Cardiac muscle cell (in vitro differentiated cells and primary cell): ENCODE measurements at regions not wholly inside any gene's neighbourhood (a gene's known extent, or its start where the extent isn't known, plus 50 kb on each side); places are given as distances from the start of the nearest gene placed in this dataset.

Experiments
- DNase-seq, 2 donors: peaks; one replicate each; pipeline versions ENCODE4 v3.0.0 to v3.0.0-alpha.2; 2010 to 2017; ENCODE audit warnings: low read depth in 1 of 2, low spot score in 1 of 2
- H3K27ac ChIP-seq: fragments of 200-600 bp; sonication (generic); 2 replicates; pipeline ENCODE4 v1.5.1; 2016
- H3K27me3 ChIP-seq: fragments of 200-600 bp; sonication (generic); 2 replicates; pipeline ENCODE4 v1.6.0; 2016; ENCODE audit warnings: control low read depth
- H3K36me3 ChIP-seq: fragments of 200-600 bp; sonication (generic); 2 replicates; pipeline ENCODE4 v1.5.1; 2016; ENCODE audit warnings: control low read depth
- H3K4me1 ChIP-seq: fragments of 200-600 bp; sonication (generic); 2 replicates; pipeline ENCODE4 v1.8.1; 2017; ENCODE audit warnings: low read depth, mild to moderate bottlenecking, mixed run types
- H3K4me3 ChIP-seq: fragments of 200-600 bp; sonication (generic); 2 replicates; pipeline ENCODE4 v1.5.1; 2016; ENCODE audit warnings: mild to moderate bottlenecking
- H3K9me3 ChIP-seq: fragments of 200-600 bp; sonication (generic); 2 replicates; pipeline ENCODE4 v1.5.1; 2017; ENCODE audit warnings: low read depth, mild to moderate bottlenecking, control low read depth
- TF ChIP-seq, protein P1 (sequence below): IDR thresholded peaks from 2 replicates; pipeline ENCODE4 v1.5.1; 2012; ENCODE audit warnings: low read depth, mild to moderate bottlenecking, low read length

DNA sequence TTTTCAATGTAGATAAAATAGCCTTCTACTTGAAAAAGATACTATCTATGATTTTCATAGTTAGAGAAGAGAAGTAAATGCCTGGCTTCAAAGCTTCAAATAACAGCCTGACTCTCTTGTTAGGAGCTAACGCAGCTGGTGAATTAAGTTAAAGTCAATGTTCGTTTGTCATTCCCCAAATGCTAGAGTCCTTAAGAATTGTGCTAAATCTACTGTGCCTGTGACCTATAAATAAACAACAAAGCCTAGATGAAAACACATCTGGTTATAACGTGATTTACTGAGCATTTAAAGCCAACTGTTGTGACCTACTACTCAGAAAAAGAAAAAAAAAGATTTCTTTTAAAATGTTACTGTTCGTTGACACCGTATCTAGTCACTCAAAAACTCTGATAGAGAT is 134.7 kb downstream of the POLR1F start:
- TF ChIP-seq, protein P1, sequence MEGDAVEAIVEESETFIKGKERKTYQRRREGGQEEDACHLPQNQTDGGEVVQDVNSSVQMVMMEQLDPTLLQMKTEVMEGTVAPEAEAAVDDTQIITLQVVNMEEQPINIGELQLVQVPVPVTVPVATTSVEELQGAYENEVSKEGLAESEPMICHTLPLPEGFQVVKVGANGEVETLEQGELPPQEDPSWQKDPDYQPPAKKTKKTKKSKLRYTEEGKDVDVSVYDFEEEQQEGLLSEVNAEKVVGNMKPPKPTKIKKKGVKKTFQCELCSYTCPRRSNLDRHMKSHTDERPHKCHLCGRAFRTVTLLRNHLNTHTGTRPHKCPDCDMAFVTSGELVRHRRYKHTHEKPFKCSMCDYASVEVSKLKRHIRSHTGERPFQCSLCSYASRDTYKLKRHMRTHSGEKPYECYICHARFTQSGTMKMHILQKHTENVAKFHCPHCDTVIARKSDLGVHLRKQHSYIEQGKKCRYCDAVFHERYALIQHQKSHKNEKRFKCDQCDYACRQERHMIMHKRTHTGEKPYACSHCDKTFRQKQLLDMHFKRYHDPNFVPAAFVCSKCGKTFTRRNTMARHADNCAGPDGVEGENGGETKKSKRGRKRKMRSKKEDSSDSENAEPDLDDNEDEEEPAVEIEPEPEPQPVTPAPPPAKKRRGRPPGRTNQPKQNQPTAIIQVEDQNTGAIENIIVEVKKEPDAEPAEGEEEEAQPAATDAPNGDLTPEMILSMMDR: no peak
- Histone ChIP-seq H3K36me3 (no peaks in the 10 kb centered on the region), H3K27ac (no peak overlapping the region), H3K4me1 (peaks cover 5% of the 10 kb centered on the region), H3K27me3 (no peaks in the 10 kb centered on the region), H3K4me3 (no peak overlapping the region), H3K9me3 (no peaks in the 10 kb centered on the region)
- DNase-seq: no peak

DNA sequence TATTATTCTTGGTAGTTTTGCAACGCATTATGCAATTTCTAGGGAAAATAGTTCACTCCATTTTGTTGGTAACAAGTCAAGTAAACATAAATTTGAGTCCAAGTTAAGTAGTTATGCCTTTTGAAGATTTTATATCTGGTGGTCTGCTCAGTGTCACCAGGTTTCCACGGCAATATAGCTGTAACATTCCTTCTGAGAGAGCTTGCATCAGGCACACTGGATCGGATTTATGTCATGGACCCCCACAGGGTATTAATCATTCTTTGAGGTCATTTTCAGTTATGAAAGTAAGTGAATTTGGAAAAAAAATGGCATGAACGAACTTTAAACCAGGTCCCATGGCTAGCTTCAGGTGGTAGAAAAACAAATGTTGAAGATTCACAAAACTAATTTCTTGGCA is 136.3 kb downstream of the POLR1F start:
- DNase-seq: peak; percentile 28 to 34
- Histone ChIP-seq H3K36me3 (no peaks in the 10 kb centered on the region), H3K27me3 (no peaks in the 10 kb centered on the region), H3K9me3 (no peaks in the 10 kb centered on the region), H3K27ac (no peak overlapping the region), H3K4me3 (no peak overlapping the region), H3K4me1 (peaks cover 5% of the 10 kb centered on the region)
- TF ChIP-seq, protein P1: no peak

DNA sequence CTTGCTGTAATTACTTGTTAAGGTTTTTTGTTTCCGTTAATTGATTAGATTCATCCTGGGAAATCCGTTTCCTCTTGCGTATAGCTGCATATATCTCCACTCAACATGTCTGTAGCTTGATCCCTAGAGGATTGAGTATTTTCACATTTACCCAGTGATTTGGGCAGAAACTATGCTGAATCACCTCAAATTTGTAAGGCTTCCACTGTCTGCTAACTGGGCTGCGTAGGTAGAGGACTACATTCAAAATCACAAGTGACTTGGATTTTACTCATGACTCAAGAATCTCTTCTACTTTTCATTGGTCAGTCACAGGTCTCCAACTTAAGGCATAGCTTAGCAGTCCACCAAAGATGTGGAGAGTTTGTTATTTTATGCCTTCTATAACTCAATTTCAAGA is 141.8 kb downstream of the POLR1F start:
- Histone ChIP-seq H3K36me3 (no peaks in the 10 kb centered on the region), H3K4me3 (no peak overlapping the region), H3K27me3 (no peaks in the 10 kb centered on the region), H3K4me1 (no peaks in the 10 kb centered on the region), H3K27ac (no peak overlapping the region), H3K9me3 (no peaks in the 10 kb centered on the region)
- TF ChIP-seq, protein P1: no peak
- no peak for DNase-seq

DNA sequence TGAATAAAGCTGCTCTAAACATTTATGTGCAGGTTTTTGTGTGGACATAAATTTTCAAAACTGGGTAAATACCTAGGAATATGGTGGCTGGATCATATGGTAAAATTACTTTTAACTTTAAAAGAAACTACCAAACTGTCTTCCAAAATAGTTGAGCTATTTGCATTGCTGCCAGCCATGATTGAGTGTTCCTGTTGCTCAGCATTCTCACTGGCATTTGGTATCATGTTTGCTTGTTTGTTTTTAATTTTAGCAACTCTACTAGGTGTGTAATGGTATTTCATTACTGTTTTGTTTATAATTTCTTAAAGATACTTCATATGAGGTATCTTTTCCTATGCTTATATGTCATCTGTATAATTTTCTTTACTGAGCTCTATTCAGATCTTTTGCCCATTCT is 143.2 kb downstream of the POLR1F start:
- Histone ChIP-seq H3K27ac (no peak overlapping the region), H3K36me3 (no peaks in the 10 kb centered on the region), H3K27me3 (no peaks in the 10 kb centered on the region), H3K4me1 (no peaks in the 10 kb centered on the region), H3K4me3 (no peak overlapping the region), H3K9me3 (no peaks in the 10 kb centered on the region)
- DNase-seq: no peak
- TF ChIP-seq, protein P1: no peak

DNA sequence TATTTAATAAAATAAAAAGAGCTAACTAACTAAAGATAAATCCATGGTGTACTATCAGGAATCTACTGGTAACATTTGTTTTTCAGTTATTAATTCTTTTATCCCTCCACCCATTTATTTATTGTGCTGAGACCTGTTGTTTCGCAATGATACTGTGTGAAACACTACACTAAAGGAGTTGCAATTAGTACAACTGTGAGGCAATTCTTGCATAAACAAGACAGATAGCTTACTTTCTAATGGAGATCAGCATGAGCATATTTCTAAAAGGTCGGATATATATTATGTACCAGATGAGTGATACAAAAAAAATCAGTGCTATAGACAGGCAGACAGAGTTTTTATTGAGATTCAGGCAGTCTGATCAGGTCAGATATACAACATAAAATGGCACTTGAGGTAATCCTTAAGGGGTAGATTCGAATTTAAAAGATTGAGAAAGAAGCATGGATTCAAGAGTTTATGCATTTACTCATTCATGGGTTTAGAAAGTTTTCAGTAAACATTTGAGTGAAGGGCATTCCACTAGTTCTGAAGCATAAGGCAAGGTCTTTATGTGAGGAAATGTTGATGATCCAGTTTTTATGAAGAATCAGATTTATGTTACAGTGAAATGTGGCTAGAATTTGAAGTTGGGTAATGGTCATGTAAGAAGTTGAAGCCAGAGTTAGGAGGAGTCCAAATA is 147.6 kb downstream of the POLR1F start:
- Histone ChIP-seq H3K27ac (no peak overlapping the region), H3K27me3 (no peaks in the 10 kb centered on the region), H3K4me3 (no peak overlapping the region), H3K4me1 (no peaks in the 10 kb centered on the region), H3K9me3 (no peaks in the 10 kb centered on the region), H3K36me3 (no peaks in the 10 kb centered on the region)
- TF ChIP-seq, protein P1: no peak
- DNase-seq: peak in 1 of 2 donors; percentile 77
